GM23338 (cell line): ENCODE measurements at regions not wholly inside any gene's neighbourhood (a gene's known extent, or its start where the extent isn't known, plus 50 kb on each side); places are given as distances from the start of the nearest gene placed in this dataset.
A peak's percentile ranks its signal among the peaks of the same experiment; 100 is the strongest.

ENCODE experiments used
- ATAC-seq: fragments of 200-7000 bp; cut with Tn5 transposase; 3 replicates; pipeline ENCODE4 v1.9.1; 2020
- DNase-seq: peaks from one replicate; pipeline ENCODE4 v3.0.0-alpha.2; 2015; ENCODE audit warnings: low spot score
- H2AFZ ChIP-seq: fragments of 200-600 bp; sonication (generic); 2 replicates; pipeline ENCODE4 v1.8.0; 2016; ENCODE audit warnings: antibody characterized with exemption, mild to moderate bottlenecking, moderate library complexity
- H3F3A ChIP-seq: fragments of 200-600 bp; sonication (generic); replicated peaks from 2 replicates; pipeline ENCODE4 v1.8.0; 2017; ENCODE audit warnings: antibody characterized with exemption, mixed run types, low read depth
- H3K27ac ChIP-seq: fragments of 200-600 bp; sonication (generic); 2 replicates; pipeline ENCODE4 v1.6.1; 2016; ENCODE audit warnings: low read depth
- H3K27me3 ChIP-seq: fragments of 200-600 bp; sonication (generic); 2 replicates; pipeline ENCODE4 v1.8.0; 2016; ENCODE audit warnings: mild to moderate bottlenecking, mixed run types, moderate library complexity; ENCODE audit not compliant: insufficient read depth
- H3K36me3 ChIP-seq: fragments of 200-600 bp; sonication (generic); 2 replicates; pipeline ENCODE4 v1.8.0; 2016; ENCODE audit warnings: mild to moderate bottlenecking; ENCODE audit not compliant: insufficient read depth
- H3K4me1 ChIP-seq: fragments of 200-600 bp; sonication (generic); 2 replicates; pipeline ENCODE4 v1.8.0; 2016; ENCODE audit warnings: mild to moderate bottlenecking, moderate library complexity; ENCODE audit not compliant: insufficient read depth
- H3K4me2 ChIP-seq: fragments of 200-600 bp; sonication (generic); 2 replicates; pipeline ENCODE4 v1.7.1; 2017; ENCODE audit warnings: mixed run types
- H3K4me3 ChIP-seq: fragments of 200-600 bp; sonication (generic); 2 replicates; pipeline ENCODE4 v1.6.1; 2016; ENCODE audit warnings: mixed run types
- H3K79me2 ChIP-seq: fragments of 200-600 bp; sonication (generic); replicated peaks from 2 replicates; pipeline ENCODE4 v1.8.0; 2017; ENCODE audit warnings: mild to moderate bottlenecking; ENCODE audit not compliant: insufficient read depth
- H3K9me2 ChIP-seq: fragments of 200-600 bp; sonication (generic); 2 replicates; pipeline ENCODE4 v1.8.0; 2017; ENCODE audit not compliant: insufficient read depth
- H4K20me1 ChIP-seq: fragments of 200-600 bp; sonication (generic); replicated peaks from 2 replicates; pipeline ENCODE4 v1.8.0; 2017; ENCODE audit warnings: mild to moderate bottlenecking; ENCODE audit not compliant: insufficient read depth
- H3K27ac Mint-ChIP-seq: 2 replicates; pipeline ENCODE4 v1.8.0; 2020; ENCODE audit warnings: inconsistent platforms, mild to moderate bottlenecking, moderate library complexity, mixed read lengths
- H3K27me3 Mint-ChIP-seq: 3 replicates; pipeline ENCODE4 v1.8.0; 2022; ENCODE audit warnings: low read depth, mild to moderate bottlenecking, moderate library complexity, mixed read lengths, inconsistent platforms; ENCODE audit not compliant: insufficient read depth, poor library complexity
- H3K36me3 Mint-ChIP-seq: 3 replicates; pipeline ENCODE4 v1.8.0; 2021; ENCODE audit warnings: low read depth, mild to moderate bottlenecking, inconsistent platforms, moderate library complexity, mixed read lengths
- H3K4me1 Mint-ChIP-seq: 3 replicates; pipeline ENCODE4 v1.8.0; 2020; ENCODE audit warnings: mild to moderate bottlenecking, inconsistent platforms, mixed read lengths
- H3K4me3 Mint-ChIP-seq: 3 replicates; pipeline ENCODE4 v1.8.0; 2021; ENCODE audit warnings: moderate library complexity, mild to moderate bottlenecking, inconsistent platforms, mixed read lengths
- H3K9me3 Mint-ChIP-seq: 3 replicates; pipeline ENCODE4 v1.8.0; 2020; ENCODE audit warnings: moderate library complexity, mild to moderate bottlenecking, inconsistent platforms, mixed read lengths
- CREB1 ChIP-seq: fragments of 250-450 bp; sonication (Bioruptor Pico); IDR thresholded peaks from 2 replicates; pipeline ENCODE4 v1.5.0; 2020; ENCODE audit warnings: low read depth, mild to moderate bottlenecking, moderate library complexity
- EZH2 ChIP-seq: fragments of 200-600 bp; sonication (generic); IDR thresholded peaks from one replicate; pipeline ENCODE4 v1.8.0; 2017; ENCODE audit warnings: antibody characterized with exemption, mild to moderate bottlenecking, low read depth; ENCODE audit not compliant: unreplicated experiment
- NANOG ChIP-seq: IDR thresholded peaks from 2 replicates; pipeline ENCODE4 v1.6.1; 2016; ENCODE audit warnings: antibody characterized with exemption, borderline replicate concordance
- POLR2AphosphoS5 ChIP-seq: IDR thresholded peaks from 2 replicates; pipeline ENCODE4 v1.6.1; 2016; ENCODE audit warnings: antibody characterized with exemption, low read depth
- STAT1 ChIP-seq: IDR thresholded peaks from one replicate; pipeline ENCODE4 v1.6.1; 2016; ENCODE audit warnings: antibody characterized with exemption; ENCODE audit not compliant: unreplicated experiment
- ZNF114 ChIP-seq: fragments of 250-450 bp; sonication (Bioruptor Pico); IDR thresholded peaks from 2 replicates; pipeline ENCODE4 v1.5.0; 2020; ENCODE audit warnings: mild to moderate bottlenecking, moderate library complexity
- ZNF331 ChIP-seq: fragments of 250-450 bp; sonication (Bioruptor Pico); IDR thresholded peaks from 2 replicates; pipeline ENCODE4 v1.5.0; 2020; ENCODE audit warnings: low read depth, mild to moderate bottlenecking, moderate library complexity
- TF ChIP-seq, protein P1 (sequence below), 2 experiments: fragments of 200-600 bp in 1 of 2; sonication (generic) in 1 of 2; conservative IDR thresholded peaks; 2 replicates each; pipeline versions ENCODE4 v1.5.1 to v1.6.1; 2016 to 2017; ENCODE audit warnings: antibody characterized with exemption in 2 of 2, low read depth in 2 of 2, mild to moderate bottlenecking in 2 of 2, moderate library complexity in 1 of 2
- TF ChIP-seq, protein P2 (sequence below): IDR thresholded peaks from 2 replicates; pipeline ENCODE4 v1.6.1; 2016; ENCODE audit warnings: antibody characterized with exemption
- TF ChIP-seq, protein P3 (sequence below): IDR thresholded peaks from one replicate; pipeline ENCODE4 v1.6.1; 2018; ENCODE audit warnings: antibody characterized with exemption; ENCODE audit not compliant: unreplicated experiment

DNA sequence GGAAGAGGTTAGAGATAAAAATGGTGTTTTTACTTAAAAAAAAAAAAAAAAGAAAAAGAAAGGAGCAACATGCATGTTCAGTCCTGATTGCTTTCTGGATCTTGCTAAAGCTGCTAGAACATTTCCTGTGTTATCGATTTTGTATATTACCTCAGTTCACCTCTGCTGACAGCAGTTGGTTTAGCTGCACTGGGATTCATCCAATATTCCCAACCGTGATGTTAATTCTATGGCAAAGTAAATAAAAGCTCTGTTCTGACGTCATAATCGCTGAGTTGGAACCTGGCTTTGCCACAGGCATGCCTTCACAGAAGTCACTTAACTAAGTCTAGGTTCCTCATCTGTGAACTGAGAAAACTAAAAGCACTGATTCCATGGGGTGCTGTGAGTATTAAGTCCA is 90.7 kb upstream of the SORBS2 start:
- H3K4me2 ChIP-seq, result no peak overlapping the region
- 0 out of 2 replicates have a peak overlapping the region, but pooled peaks have one; percentile 21 for H2AFZ ChIP-seq
- no peaks in the 10 kb centered on the region for H3K36me3 ChIP-seq
- ATAC-seq, result no peak
- no peaks in the 10 kb centered on the region for H3K27me3 ChIP-seq
- H3K4me3 ChIP-seq, result no peak overlapping the region
- Mint-ChIP-seq H3K4me1 (no peaks in the 10 kb centered on the region; the same call in 2 of the 3 replicates), H3K4me3 (no peak overlapping the region), H3K9me3 (no peaks in the 10 kb centered on the region), H3K36me3 (no peaks in the 10 kb centered on the region), H3K27ac (no peak overlapping the region), H3K27me3 (peaks cover 9% of the 10 kb centered on the region)
- H3K79me2 ChIP-seq, result no peaks in the 10 kb centered on the region
- no peaks in the 10 kb centered on the region for H3F3A ChIP-seq
- no peaks in the 10 kb centered on the region for H3K9me2 ChIP-seq
- H3K4me1 ChIP-seq, result no peaks in the 10 kb centered on the region
- TF ChIP-seq, protein P1, sequence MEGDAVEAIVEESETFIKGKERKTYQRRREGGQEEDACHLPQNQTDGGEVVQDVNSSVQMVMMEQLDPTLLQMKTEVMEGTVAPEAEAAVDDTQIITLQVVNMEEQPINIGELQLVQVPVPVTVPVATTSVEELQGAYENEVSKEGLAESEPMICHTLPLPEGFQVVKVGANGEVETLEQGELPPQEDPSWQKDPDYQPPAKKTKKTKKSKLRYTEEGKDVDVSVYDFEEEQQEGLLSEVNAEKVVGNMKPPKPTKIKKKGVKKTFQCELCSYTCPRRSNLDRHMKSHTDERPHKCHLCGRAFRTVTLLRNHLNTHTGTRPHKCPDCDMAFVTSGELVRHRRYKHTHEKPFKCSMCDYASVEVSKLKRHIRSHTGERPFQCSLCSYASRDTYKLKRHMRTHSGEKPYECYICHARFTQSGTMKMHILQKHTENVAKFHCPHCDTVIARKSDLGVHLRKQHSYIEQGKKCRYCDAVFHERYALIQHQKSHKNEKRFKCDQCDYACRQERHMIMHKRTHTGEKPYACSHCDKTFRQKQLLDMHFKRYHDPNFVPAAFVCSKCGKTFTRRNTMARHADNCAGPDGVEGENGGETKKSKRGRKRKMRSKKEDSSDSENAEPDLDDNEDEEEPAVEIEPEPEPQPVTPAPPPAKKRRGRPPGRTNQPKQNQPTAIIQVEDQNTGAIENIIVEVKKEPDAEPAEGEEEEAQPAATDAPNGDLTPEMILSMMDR (conservative IDR thresholded peaks at IDR 0.05; ENCODE audit: low read depth in 2 of 2), result no peak
- TF ChIP-seq STAT1 (no peak), POLR2AphosphoS5 (no peak), ZNF114 (CRISPR knock-in tag) (no peak), NANOG (no peak), ZNF331 (no peak), CREB1 (no peak), EZH2 (no peak)
- TF ChIP-seq, protein P2, sequence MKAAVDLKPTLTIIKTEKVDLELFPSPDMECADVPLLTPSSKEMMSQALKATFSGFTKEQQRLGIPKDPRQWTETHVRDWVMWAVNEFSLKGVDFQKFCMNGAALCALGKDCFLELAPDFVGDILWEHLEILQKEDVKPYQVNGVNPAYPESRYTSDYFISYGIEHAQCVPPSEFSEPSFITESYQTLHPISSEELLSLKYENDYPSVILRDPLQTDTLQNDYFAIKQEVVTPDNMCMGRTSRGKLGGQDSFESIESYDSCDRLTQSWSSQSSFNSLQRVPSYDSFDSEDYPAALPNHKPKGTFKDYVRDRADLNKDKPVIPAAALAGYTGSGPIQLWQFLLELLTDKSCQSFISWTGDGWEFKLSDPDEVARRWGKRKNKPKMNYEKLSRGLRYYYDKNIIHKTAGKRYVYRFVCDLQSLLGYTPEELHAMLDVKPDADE, result no peak
- TF ChIP-seq, protein P3, sequence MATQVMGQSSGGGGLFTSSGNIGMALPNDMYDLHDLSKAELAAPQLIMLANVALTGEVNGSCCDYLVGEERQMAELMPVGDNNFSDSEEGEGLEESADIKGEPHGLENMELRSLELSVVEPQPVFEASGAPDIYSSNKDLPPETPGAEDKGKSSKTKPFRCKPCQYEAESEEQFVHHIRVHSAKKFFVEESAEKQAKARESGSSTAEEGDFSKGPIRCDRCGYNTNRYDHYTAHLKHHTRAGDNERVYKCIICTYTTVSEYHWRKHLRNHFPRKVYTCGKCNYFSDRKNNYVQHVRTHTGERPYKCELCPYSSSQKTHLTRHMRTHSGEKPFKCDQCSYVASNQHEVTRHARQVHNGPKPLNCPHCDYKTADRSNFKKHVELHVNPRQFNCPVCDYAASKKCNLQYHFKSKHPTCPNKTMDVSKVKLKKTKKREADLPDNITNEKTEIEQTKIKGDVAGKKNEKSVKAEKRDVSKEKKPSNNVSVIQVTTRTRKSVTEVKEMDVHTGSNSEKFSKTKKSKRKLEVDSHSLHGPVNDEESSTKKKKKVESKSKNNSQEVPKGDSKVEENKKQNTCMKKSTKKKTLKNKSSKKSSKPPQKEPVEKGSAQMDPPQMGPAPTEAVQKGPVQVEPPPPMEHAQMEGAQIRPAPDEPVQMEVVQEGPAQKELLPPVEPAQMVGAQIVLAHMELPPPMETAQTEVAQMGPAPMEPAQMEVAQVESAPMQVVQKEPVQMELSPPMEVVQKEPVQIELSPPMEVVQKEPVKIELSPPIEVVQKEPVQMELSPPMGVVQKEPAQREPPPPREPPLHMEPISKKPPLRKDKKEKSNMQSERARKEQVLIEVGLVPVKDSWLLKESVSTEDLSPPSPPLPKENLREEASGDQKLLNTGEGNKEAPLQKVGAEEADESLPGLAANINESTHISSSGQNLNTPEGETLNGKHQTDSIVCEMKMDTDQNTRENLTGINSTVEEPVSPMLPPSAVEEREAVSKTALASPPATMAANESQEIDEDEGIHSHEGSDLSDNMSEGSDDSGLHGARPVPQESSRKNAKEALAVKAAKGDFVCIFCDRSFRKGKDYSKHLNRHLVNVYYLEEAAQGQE, result no peak
- H4K20me1 ChIP-seq, result no peaks in the 10 kb centered on the region
- H3K27ac ChIP-seq, result no peak overlapping the region
- no peak for DNase-seq

DNA sequence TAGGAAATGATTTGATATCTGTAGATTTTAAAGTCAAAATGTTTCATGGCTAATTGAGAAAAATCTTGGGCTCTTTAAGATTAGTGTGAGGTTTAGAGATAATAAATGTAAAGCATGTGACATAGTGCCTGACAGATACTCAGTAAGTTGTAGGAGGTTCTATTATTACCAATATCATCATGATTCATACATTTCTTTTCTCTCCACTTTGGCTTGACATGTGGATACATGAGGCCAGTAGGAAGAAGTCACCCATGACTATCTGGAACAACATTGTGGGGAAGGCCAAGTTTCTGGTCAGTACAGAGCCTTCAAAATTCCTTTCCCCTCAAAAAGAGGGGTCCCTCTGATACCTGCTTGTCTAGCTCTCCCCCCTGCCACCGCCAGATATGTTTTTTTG is 91.2 kb upstream of the SORBS2 start:
- Mint-ChIP-seq H3K27ac (no peak overlapping the region), H3K9me3 (no peaks in the 10 kb centered on the region), H3K36me3 (no peaks in the 10 kb centered on the region), H3K27me3 (peaks cover 9% of the 10 kb centered on the region), H3K4me3 (no peak overlapping the region), H3K4me1 (no peaks in the 10 kb centered on the region; the same call in 2 of the 3 replicates)
- H3F3A ChIP-seq, result no peaks in the 10 kb centered on the region
- no peaks in the 10 kb centered on the region for H3K27me3 ChIP-seq
- H3K4me2 ChIP-seq, result no peak overlapping the region
- H3K9me2 ChIP-seq, result no peaks in the 10 kb centered on the region
- H3K27ac ChIP-seq, result no peak overlapping the region
- TF ChIP-seq, protein P2, result no peak
- no peaks in the 10 kb centered on the region for H3K4me1 ChIP-seq
- no peak overlapping the region for H2AFZ ChIP-seq
- no peak for DNase-seq
- H4K20me1 ChIP-seq, result no peaks in the 10 kb centered on the region
- H3K79me2 ChIP-seq, result no peaks in the 10 kb centered on the region
- H3K36me3 ChIP-seq, result no peaks in the 10 kb centered on the region
- ATAC-seq, result no peak
- H3K4me3 ChIP-seq, result no peak overlapping the region
